ENCODE measurements at regions not wholly inside any gene's neighbourhood (a gene's known extent, or its start where the extent isn't known, plus 50 kb on each side); places are given as distances from the start of the nearest gene placed in this dataset.

GRCh38 chr4:81802285-81802846, 330.7 kb upstream of the RASGEF1B start:
- DNase-seq (ENCODE audit: unreplicated experiment): no peak
- Mint-ChIP-seq H3K36me3 (ENCODE audit: insufficient read depth, unreplicated experiment) (no peaks in the 10 kb centered on the region), H3K9me3 (ENCODE audit: unreplicated experiment) (no peaks in the 10 kb centered on the region), H3K4me3 (ENCODE audit: unreplicated experiment) (no peak overlapping the region), H3K4me1 (ENCODE audit: insufficient read depth, unreplicated experiment) (peaks cover 1% of the 10 kb centered on the region), H3K27ac (ENCODE audit: low read depth, unreplicated experiment) (no peak overlapping the region), H3K27me3 (ENCODE audit: insufficient read depth, unreplicated experiment) (no peaks in the 10 kb centered on the region)
- intact Hi-C loops (cut with micrococcal nuclease): no loop called here
- TF ChIP-seq CTCF (IDR thresholded peaks at IDR 0.05; ENCODE audit: unreplicated experiment): no peak
- ChIA-PET POLR2A (no interaction called here), CTCF (no interaction called here)
- no TSS peak for BruUV-seq (replicated peaks)

GRCh38 chr4:81799371-81799770, 327.7 kb upstream of the RASGEF1B start:
- ChIA-PET POLR2A (no interaction called here), CTCF (interaction anchor here (0.6 to 0.9 kb wide), 2 partner anchors 18 to 28 kb away, joined by 3 to 4 read pairs; no protein-coding TSS in a partner anchor)
- no peaks in the 10 kb centered on the region for H3K36me3 Mint-ChIP-seq (ENCODE audit: insufficient read depth, unreplicated experiment)
- BruUV-seq (replicated peaks): no TSS peak
- intact Hi-C loops (cut with micrococcal nuclease): no loop called here
- H3K4me3 Mint-ChIP-seq (ENCODE audit: unreplicated experiment): no peak overlapping the region
- no peak overlapping the region for H3K27ac Mint-ChIP-seq (ENCODE audit: low read depth, unreplicated experiment)
- TF ChIP-seq CTCF (IDR thresholded peaks at IDR 0.05; ENCODE audit: unreplicated experiment): no peak
- DNase-seq (ENCODE audit: unreplicated experiment): no peak
- no peaks in the 10 kb centered on the region for H3K9me3 Mint-ChIP-seq (ENCODE audit: unreplicated experiment)
- H3K27me3 Mint-ChIP-seq (ENCODE audit: insufficient read depth, unreplicated experiment): no peaks in the 10 kb centered on the region
- H3K4me1 Mint-ChIP-seq (ENCODE audit: insufficient read depth, unreplicated experiment): no peaks in the 10 kb centered on the region

- intact Hi-C loops (cut with micrococcal nuclease): no loop called here
- Mint-ChIP-seq H3K4me3 (ENCODE audit: unreplicated experiment) (no peak overlapping the region), H3K27me3 (ENCODE audit: insufficient read depth, unreplicated experiment) (no peaks in the 10 kb centered on the region), H3K36me3 (ENCODE audit: insufficient read depth, unreplicated experiment) (no peaks in the 10 kb centered on the region), H3K27ac (ENCODE audit: low read depth, unreplicated experiment) (no peak overlapping the region), H3K4me1 (ENCODE audit: insufficient read depth, unreplicated experiment) (no peaks in the 10 kb centered on the region), H3K9me3 (ENCODE audit: unreplicated experiment) (no peaks in the 10 kb centered on the region)
- ChIA-PET CTCF (interaction anchor here (1.0 kb wide), 1 partner anchor 11 kb away, joined by 3 read pairs; no protein-coding TSS in a partner anchor), POLR2A (no interaction called here)
- no peak for DNase-seq (ENCODE audit: unreplicated experiment)
- TF ChIP-seq CTCF (IDR thresholded peaks at IDR 0.05; ENCODE audit: unreplicated experiment): no peak
- BruUV-seq (replicated peaks): no TSS peak
Measured at GRCh38 chr4:81796790-81797528, 325.3 kb upstream of the RASGEF1B start.

- Mint-ChIP-seq H3K4me3 (ENCODE audit: unreplicated experiment) (no peak overlapping the region), H3K36me3 (ENCODE audit: insufficient read depth, unreplicated experiment) (no peaks in the 10 kb centered on the region), H3K4me1 (ENCODE audit: insufficient read depth, unreplicated experiment) (no peaks in the 10 kb centered on the region), H3K27me3 (ENCODE audit: insufficient read depth, unreplicated experiment) (no peaks in the 10 kb centered on the region), H3K27ac (ENCODE audit: low read depth, unreplicated experiment) (no peak overlapping the region), H3K9me3 (ENCODE audit: unreplicated experiment) (no peaks in the 10 kb centered on the region)
- BruUV-seq (replicated peaks): no TSS peak
- DNase-seq (ENCODE audit: unreplicated experiment): no peak
- ChIA-PET POLR2A (interaction anchor here (0.7 kb wide), 1 partner anchor 366 kb away, joined by 3 read pairs; no protein-coding TSS in a partner anchor), CTCF (no interaction called here)
- intact Hi-C loops (cut with micrococcal nuclease): no loop called here
- no peak for TF ChIP-seq CTCF (IDR thresholded peaks at IDR 0.05; ENCODE audit: unreplicated experiment)
Measured at GRCh38 chr4:81792521-81792920, 320.8 kb upstream of the RASGEF1B start.
